ENCODE measurements at regions not wholly inside any gene's neighbourhood (a gene's known extent, or its start where the extent isn't known, plus 50 kb on each side); places are given as distances from the start of the nearest gene placed in this dataset.
"Not testable (repeated sequence)": the region's sequence is repeated elsewhere in the genome, so short reads cannot be mapped to it uniquely, and the experiment has no call there.

DNA sequence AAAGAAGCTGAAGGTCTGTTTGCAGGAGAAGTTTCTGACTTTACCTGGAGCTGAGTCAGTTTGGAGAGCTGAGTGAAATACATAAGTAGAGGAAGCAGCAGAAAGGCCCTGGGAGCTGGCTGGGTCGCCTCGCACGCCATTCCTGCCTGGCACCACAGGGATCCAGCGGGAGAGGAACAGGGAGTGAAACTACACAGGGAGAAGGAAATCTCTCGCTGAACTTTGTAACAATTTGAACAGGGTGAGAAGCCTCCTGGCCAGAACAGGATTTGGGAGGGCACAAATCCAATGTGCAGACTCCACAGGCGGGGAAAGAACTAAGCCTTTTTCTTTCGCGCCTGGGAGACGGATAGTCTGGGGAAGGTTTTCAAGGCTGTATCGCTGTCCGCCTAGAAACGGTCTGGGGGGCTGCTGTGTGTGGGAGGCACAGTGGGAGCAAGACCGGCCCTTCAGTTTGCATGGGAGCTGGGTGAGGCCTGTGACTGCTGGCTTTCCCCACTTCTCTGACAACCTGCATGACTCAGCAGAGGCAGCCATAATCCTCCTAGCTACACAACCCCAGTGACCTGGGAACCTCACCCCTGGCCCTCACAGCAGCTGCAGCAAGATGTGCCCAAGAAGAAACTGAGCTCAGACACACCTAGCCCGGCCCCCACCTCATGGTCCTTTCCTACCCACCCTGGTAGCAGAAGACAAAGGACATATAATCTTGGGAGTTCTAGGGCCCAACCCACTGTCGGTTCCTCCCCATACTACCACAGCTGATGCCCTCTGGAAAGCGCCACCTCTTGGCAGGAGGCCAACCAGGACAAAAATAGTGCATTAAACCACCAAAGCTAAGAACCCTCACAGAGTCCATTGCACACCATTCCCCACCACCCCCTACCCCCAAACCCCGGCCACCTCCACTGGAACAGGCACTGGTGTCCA lies 778.6 kb downstream of the KCNJ2 start:
- Histone ChIP-seq H3K27ac (no peak overlapping the region), H3K27me3 (no peaks in the 10 kb centered on the region), H3K4me3 (no peak overlapping the region), H3K36me3 (no peaks in the 10 kb centered on the region), H3K4me1 (no peaks in the 10 kb centered on the region), H3K9me3 (no peaks in the 10 kb centered on the region)
- TF ChIP-seq, protein P1, sequence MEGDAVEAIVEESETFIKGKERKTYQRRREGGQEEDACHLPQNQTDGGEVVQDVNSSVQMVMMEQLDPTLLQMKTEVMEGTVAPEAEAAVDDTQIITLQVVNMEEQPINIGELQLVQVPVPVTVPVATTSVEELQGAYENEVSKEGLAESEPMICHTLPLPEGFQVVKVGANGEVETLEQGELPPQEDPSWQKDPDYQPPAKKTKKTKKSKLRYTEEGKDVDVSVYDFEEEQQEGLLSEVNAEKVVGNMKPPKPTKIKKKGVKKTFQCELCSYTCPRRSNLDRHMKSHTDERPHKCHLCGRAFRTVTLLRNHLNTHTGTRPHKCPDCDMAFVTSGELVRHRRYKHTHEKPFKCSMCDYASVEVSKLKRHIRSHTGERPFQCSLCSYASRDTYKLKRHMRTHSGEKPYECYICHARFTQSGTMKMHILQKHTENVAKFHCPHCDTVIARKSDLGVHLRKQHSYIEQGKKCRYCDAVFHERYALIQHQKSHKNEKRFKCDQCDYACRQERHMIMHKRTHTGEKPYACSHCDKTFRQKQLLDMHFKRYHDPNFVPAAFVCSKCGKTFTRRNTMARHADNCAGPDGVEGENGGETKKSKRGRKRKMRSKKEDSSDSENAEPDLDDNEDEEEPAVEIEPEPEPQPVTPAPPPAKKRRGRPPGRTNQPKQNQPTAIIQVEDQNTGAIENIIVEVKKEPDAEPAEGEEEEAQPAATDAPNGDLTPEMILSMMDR (IDR thresholded peaks at IDR 0.05) = no peak
- TF ChIP-seq POLR2A (IDR thresholded peaks at IDR 0.05) = no peak
- no peak for DNase-seq

DNA sequence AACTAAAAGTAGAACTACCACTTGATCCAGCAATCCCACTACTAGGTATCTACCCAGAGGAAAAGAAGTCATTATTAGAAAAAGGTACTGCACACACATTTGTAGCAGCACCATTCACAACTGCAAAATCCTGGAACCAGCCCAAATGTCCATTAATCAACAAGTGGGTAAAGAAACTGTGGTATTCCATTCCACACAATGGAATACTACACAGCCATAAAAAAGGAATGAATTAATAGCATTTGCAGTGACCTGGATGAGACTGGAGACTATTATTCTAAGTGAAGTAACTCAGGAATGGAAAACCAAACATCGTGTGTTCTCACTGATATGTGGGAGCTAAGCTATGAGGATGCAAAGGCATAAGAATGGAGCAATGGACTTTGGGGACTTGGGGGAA lies 783.8 kb downstream of the KCNJ2 start:
- H3K9me3 ChIP-seq, DNase-seq, H3K27ac ChIP-seq, H3K27me3 ChIP-seq, H3K36me3 ChIP-seq, H3K4me1 ChIP-seq, H3K4me3 ChIP-seq: not testable (repeated sequence)

DNA sequence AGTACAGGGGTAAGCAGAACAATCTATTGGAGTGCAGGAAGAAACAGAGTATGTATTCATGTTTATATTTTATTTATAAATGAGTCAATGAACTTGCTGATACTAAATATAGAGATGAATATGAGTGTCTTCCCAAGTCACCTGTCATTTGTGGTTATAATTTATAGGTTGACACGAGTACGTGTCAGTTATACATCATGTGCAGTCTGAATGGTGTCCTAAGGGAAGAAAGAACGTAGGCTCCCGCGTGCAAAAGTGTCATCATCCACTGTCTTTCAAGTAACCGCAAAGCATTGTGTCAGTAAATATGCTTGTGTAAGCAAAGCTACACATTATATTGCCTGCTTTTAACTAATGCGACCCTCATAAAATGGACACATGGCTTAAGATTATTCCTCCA lies 786.1 kb downstream of the KCNJ2 start:
- no peaks in the 10 kb centered on the region for H3K27me3 ChIP-seq
- no peak overlapping the region for H3K27ac ChIP-seq
- no peaks in the 10 kb centered on the region for H3K36me3 ChIP-seq
- no peak overlapping the region for H3K4me3 ChIP-seq
- no peaks in the 10 kb centered on the region for H3K9me3 ChIP-seq
- TF ChIP-seq, protein P1 (IDR thresholded peaks at IDR 0.05) = no peak
- no peak for TF ChIP-seq POLR2A (IDR thresholded peaks at IDR 0.05)
- no peaks in the 10 kb centered on the region for H3K4me1 ChIP-seq
- no peak for DNase-seq

DNA sequence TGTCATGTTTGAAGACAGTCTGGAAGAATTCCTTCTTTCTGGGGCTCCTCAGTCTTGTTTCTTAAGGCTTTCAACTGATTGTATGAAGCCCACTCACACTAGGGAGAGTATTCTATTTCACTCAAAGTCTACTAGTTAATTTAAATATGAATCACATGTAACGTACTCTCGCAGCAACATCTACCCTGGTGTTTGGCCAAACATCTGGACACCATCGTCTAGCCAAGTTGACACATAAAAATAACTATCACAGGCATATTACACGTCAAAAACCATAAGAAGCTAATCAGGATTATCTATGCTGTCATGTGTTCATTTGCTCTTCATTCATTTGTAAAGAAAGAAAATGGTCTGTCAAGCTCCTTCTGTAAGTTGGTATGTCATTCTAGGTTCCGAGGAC lies 787.4 kb downstream of the KCNJ2 start:
- DNase-seq = no peak
- H3K27ac ChIP-seq = no peak overlapping the region
- no peaks in the 10 kb centered on the region for H3K9me3 ChIP-seq
- no peaks in the 10 kb centered on the region for H3K36me3 ChIP-seq
- TF ChIP-seq, protein P1 (IDR thresholded peaks at IDR 0.05) = no peak
- TF ChIP-seq POLR2A (IDR thresholded peaks at IDR 0.05) = no peak
- H3K27me3 ChIP-seq = no peaks in the 10 kb centered on the region
- no peak overlapping the region for H3K4me3 ChIP-seq
- H3K4me1 ChIP-seq = no peaks in the 10 kb centered on the region

DNA sequence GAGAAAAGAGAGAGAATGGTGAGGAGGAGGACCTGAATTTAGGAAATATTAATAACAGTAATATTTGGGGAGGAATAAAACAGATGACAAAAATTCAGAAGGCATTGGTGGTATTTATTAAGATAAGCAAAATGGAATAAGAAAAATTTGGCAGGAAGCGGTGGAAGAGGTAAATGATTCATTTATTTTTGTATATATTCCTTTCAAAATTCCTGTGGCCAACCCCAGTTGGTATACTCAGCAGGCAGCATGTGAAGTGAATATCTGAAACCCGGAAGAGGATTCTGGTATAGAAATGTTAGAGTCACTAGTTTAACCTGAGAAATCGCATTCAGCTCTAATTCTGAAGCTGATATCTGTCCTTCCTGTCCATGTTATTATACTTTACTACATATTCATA lies 792.0 kb downstream of the KCNJ2 start:
- Histone ChIP-seq H3K27me3 (no peaks in the 10 kb centered on the region), H3K4me3 (no peak overlapping the region), H3K36me3 (no peaks in the 10 kb centered on the region), H3K9me3 (no peaks in the 10 kb centered on the region), H3K4me1 (no peaks in the 10 kb centered on the region), H3K27ac (no peak overlapping the region)
- TF ChIP-seq, protein P1 (IDR thresholded peaks at IDR 0.05) = no peak
- no peak for TF ChIP-seq POLR2A (IDR thresholded peaks at IDR 0.05)
- no peak for DNase-seq

DNA sequence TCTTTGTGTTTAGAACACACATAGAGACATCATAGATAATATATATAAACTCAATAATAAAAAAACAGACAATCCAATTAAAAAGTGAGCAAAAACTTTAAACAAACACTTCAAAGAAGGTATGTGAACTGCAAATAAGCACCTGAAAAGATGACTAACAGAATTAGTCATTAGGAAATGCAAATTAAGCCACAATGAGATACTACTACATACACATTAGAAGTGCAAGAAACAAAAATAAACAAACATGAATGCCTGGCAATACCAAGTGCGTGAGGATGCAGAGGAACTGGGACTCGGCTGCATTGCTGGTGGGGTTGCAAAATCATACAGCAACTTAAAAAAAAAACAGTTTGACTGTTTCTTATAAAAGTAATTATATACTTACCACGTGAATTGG lies 799.0 kb downstream of the KCNJ2 start:
- no peaks in the 10 kb centered on the region for H3K4me1 ChIP-seq
- no peak overlapping the region for H3K27ac ChIP-seq
- no peak for TF ChIP-seq POLR2A (IDR thresholded peaks at IDR 0.05)
- H3K36me3 ChIP-seq = no peaks in the 10 kb centered on the region
- DNase-seq = no peak
- no peak overlapping the region for H3K4me3 ChIP-seq
- no peaks in the 10 kb centered on the region for H3K27me3 ChIP-seq
- no peaks in the 10 kb centered on the region for H3K9me3 ChIP-seq

Measured in Peyer's patch (tissue), 4 donors.